ENCODE measurements at regions not wholly inside any gene's neighbourhood (a gene's known extent, or its start where the extent isn't known, plus 50 kb on each side); places are given as distances from the start of the nearest gene placed in this dataset.

DNA sequence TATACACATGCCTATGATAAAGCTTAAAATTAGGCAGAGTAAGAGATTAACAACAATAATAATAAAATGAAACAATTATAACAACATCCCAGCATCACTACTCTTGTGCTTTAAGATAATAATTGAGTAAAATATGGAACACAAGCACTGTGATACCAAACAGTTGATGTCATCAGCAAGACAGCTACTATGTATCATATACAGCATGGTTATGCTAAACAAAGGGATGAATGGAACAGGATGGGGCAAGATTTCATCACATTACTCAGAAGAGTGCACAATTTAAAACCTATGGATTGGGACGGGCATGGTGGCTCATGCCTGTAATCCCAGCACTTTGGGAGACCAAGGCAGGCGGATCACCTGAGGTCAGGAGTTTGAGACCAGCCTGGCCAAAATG, 1221.0 kb downstream of the SUCLG1 start:
- TF ChIP-seq, protein P1, sequence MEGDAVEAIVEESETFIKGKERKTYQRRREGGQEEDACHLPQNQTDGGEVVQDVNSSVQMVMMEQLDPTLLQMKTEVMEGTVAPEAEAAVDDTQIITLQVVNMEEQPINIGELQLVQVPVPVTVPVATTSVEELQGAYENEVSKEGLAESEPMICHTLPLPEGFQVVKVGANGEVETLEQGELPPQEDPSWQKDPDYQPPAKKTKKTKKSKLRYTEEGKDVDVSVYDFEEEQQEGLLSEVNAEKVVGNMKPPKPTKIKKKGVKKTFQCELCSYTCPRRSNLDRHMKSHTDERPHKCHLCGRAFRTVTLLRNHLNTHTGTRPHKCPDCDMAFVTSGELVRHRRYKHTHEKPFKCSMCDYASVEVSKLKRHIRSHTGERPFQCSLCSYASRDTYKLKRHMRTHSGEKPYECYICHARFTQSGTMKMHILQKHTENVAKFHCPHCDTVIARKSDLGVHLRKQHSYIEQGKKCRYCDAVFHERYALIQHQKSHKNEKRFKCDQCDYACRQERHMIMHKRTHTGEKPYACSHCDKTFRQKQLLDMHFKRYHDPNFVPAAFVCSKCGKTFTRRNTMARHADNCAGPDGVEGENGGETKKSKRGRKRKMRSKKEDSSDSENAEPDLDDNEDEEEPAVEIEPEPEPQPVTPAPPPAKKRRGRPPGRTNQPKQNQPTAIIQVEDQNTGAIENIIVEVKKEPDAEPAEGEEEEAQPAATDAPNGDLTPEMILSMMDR (IDR thresholded peaks at IDR 0.05; ENCODE audit: borderline replicate concordance, extremely low read depth, low read length, poor library complexity, severe bottlenecking) = no peak
- TF ChIP-seq EZH2 (IDR thresholded peaks at IDR 0.05; ENCODE audit: borderline replicate concordance, low read depth, low read length, severe bottlenecking) = no peak
